ENCODE measurements at regions not wholly inside any gene's neighbourhood (a gene's known extent, or its start where the extent isn't known, plus 50 kb on each side); places are given as distances from the start of the nearest gene placed in this dataset.

DNA sequence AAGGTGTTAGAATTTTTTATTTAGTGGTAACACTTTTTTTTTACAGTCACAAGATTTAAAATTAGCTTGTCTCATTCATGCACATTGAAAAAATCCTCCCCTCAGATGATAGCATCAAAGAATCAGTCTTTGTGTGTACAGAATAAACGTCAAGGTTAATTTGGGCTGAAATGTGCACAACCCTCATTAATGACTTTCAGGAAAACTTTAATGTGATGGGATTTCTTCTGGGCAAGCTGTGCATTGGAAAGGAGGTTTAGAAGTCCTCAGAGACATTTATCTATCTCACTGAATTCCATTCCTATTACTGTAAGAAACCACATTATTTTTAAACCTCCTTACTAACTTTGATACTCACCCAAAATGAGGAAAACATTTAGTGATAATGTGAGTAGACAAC is 88.2 kb upstream of the TECRL start:
- DNase-seq (ENCODE audit: low spot score): no peak
- POLR2A ChIA-PET: no interaction called here
- Mint-ChIP-seq H3K36me3 (no peaks in the 10 kb centered on the region), H3K27me3 (ENCODE audit: low read depth) (no peaks in the 10 kb centered on the region), H3K27ac (no peak overlapping the region), H3K4me3 (no peak overlapping the region), H3K4me1 (no peaks in the 10 kb centered on the region), H3K9me3 (no peaks in the 10 kb centered on the region)
- CTCF ChIA-PET: no interaction called here
- ATAC-seq: no peak
- TF ChIP-seq ZNF396 (CRISPR knock-in tag; IDR thresholded peaks at IDR 0.05; ENCODE audit: borderline replicate concordance): no peak
- TF ChIP-seq, protein P1, sequence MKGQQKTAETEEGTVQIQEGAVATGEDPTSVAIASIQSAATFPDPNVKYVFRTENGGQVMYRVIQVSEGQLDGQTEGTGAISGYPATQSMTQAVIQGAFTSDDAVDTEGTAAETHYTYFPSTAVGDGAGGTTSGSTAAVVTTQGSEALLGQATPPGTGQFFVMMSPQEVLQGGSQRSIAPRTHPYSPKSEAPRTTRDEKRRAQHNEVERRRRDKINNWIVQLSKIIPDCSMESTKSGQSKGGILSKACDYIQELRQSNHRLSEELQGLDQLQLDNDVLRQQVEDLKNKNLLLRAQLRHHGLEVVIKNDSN (CRISPR knock-in tag; IDR thresholded peaks at IDR 0.05): no peak
- no peak for TF ChIP-seq ZNF219 (CRISPR knock-in tag; IDR thresholded peaks at IDR 0.05; ENCODE audit: borderline replicate concordance)
- TF ChIP-seq, protein P2, sequence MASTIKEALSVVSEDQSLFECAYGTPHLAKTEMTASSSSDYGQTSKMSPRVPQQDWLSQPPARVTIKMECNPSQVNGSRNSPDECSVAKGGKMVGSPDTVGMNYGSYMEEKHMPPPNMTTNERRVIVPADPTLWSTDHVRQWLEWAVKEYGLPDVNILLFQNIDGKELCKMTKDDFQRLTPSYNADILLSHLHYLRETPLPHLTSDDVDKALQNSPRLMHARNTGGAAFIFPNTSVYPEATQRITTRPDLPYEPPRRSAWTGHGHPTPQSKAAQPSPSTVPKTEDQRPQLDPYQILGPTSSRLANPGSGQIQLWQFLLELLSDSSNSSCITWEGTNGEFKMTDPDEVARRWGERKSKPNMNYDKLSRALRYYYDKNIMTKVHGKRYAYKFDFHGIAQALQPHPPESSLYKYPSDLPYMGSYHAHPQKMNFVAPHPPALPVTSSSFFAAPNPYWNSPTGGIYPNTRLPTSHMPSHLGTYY (CRISPR knock-in tag; IDR thresholded peaks at IDR 0.05): no peak
- TF ChIP-seq, protein P3, sequence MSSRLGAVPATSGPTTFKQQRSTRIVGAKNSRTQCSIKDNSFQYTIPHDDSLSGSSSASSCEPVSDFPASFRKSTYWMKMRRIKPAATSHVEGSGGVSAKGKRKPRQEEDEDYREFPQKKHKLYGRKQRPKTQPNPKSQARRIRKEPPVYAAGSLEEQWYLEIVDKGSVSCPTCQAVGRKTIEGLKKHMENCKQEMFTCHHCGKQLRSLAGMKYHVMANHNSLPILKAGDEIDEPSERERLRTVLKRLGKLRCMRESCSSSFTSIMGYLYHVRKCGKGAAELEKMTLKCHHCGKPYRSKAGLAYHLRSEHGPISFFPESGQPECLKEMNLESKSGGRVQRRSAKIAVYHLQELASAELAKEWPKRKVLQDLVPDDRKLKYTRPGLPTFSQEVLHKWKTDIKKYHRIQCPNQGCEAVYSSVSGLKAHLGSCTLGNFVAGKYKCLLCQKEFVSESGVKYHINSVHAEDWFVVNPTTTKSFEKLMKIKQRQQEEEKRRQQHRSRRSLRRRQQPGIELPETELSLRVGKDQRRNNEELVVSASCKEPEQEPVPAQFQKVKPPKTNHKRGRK (CRISPR knock-in tag; IDR thresholded peaks at IDR 0.05; ENCODE audit: borderline replicate concordance): no peak
- no peak for TF ChIP-seq ZNF121 (CRISPR knock-in tag; IDR thresholded peaks at IDR 0.05)
- no peak for TF ChIP-seq ZNF423 (CRISPR knock-in tag; IDR thresholded peaks at IDR 0.05)
- no peak for TF ChIP-seq CREB1 (CRISPR knock-in tag; IDR thresholded peaks at IDR 0.05)
- TF ChIP-seq, protein P4, sequence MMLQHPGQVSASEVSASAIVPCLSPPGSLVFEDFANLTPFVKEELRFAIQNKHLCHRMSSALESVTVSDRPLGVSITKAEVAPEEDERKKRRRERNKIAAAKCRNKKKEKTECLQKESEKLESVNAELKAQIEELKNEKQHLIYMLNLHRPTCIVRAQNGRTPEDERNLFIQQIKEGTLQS (CRISPR knock-in tag; conservative IDR thresholded peaks at IDR 0.05): no peak
- TF ChIP-seq, protein P5, sequence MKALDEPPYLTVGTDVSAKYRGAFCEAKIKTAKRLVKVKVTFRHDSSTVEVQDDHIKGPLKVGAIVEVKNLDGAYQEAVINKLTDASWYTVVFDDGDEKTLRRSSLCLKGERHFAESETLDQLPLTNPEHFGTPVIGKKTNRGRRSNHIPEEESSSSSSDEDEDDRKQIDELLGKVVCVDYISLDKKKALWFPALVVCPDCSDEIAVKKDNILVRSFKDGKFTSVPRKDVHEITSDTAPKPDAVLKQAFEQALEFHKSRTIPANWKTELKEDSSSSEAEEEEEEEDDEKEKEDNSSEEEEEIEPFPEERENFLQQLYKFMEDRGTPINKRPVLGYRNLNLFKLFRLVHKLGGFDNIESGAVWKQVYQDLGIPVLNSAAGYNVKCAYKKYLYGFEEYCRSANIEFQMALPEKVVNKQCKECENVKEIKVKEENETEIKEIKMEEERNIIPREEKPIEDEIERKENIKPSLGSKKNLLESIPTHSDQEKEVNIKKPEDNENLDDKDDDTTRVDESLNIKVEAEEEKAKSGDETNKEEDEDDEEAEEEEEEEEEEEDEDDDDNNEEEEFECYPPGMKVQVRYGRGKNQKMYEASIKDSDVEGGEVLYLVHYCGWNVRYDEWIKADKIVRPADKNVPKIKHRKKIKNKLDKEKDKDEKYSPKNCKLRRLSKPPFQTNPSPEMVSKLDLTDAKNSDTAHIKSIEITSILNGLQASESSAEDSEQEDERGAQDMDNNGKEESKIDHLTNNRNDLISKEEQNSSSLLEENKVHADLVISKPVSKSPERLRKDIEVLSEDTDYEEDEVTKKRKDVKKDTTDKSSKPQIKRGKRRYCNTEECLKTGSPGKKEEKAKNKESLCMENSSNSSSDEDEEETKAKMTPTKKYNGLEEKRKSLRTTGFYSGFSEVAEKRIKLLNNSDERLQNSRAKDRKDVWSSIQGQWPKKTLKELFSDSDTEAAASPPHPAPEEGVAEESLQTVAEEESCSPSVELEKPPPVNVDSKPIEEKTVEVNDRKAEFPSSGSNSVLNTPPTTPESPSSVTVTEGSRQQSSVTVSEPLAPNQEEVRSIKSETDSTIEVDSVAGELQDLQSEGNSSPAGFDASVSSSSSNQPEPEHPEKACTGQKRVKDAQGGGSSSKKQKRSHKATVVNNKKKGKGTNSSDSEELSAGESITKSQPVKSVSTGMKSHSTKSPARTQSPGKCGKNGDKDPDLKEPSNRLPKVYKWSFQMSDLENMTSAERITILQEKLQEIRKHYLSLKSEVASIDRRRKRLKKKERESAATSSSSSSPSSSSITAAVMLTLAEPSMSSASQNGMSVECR (CRISPR knock-in tag; IDR thresholded peaks at IDR 0.05; ENCODE audit: borderline replicate concordance): no peak
- no peak for TF ChIP-seq ZNF671 (CRISPR knock-in tag; IDR thresholded peaks at IDR 0.05)
- TF ChIP-seq ELF4 (CRISPR knock-in tag; IDR thresholded peaks at IDR 0.05; ENCODE audit: low read depth): no peak
- no peak for TF ChIP-seq ZNF416 (CRISPR knock-in tag; IDR thresholded peaks at IDR 0.05)
- no peak for TF ChIP-seq RORB (CRISPR knock-in tag; IDR thresholded peaks at IDR 0.05)
- TF ChIP-seq, protein P6, sequence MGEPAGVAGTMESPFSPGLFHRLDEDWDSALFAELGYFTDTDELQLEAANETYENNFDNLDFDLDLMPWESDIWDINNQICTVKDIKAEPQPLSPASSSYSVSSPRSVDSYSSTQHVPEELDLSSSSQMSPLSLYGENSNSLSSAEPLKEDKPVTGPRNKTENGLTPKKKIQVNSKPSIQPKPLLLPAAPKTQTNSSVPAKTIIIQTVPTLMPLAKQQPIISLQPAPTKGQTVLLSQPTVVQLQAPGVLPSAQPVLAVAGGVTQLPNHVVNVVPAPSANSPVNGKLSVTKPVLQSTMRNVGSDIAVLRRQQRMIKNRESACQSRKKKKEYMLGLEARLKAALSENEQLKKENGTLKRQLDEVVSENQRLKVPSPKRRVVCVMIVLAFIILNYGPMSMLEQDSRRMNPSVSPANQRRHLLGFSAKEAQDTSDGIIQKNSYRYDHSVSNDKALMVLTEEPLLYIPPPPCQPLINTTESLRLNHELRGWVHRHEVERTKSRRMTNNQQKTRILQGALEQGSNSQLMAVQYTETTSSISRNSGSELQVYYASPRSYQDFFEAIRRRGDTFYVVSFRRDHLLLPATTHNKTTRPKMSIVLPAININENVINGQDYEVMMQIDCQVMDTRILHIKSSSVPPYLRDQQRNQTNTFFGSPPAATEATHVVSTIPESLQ (CRISPR knock-in tag; IDR thresholded peaks at IDR 0.05): no peak

DNA sequence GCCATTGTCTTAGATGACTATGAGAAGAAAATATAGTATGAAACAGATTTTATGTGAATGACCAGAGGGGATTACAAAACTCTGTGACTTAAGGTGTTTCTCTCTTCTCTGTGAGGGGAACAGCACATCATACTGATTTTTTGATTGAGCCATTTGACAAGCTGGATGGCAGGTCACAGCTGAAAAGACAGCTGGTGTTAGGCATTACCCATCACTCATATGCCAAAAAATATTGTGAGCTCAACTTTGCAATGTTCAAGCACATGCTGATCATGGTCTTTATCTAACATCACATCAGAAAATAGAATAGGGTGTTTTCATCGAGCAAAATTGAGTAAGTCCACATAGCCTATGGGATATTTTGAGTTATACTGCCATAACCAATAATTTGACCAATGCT is 86.7 kb upstream of the TECRL start:
- DNase-seq (ENCODE audit: low spot score) (no peak), ATAC-seq (no peak)
- ChIA-PET CTCF (no interaction called here), POLR2A (no interaction called here)
- peaks cover 3% of the 10 kb centered on the region; the same call in 1 of the 2 replicates for H3K4me1 Mint-ChIP-seq
- no peaks in the 10 kb centered on the region for H3K9me3 Mint-ChIP-seq
- no peak overlapping the region for H3K27ac Mint-ChIP-seq
- H3K4me3 Mint-ChIP-seq: no peak overlapping the region
- H3K27me3 Mint-ChIP-seq (ENCODE audit: low read depth): no peaks in the 10 kb centered on the region
- H3K36me3 Mint-ChIP-seq: no peaks in the 10 kb centered on the region
- TF ChIP-seq IRF2 (CRISPR knock-in tag; IDR thresholded peaks at IDR 0.05; ENCODE audit: borderline replicate concordance, low read depth) (no peak), OVOL2 (CRISPR knock-in tag; IDR thresholded peaks at IDR 0.05; ENCODE audit: borderline replicate concordance) (no peak)
- TF ChIP-seq, protein P7, sequence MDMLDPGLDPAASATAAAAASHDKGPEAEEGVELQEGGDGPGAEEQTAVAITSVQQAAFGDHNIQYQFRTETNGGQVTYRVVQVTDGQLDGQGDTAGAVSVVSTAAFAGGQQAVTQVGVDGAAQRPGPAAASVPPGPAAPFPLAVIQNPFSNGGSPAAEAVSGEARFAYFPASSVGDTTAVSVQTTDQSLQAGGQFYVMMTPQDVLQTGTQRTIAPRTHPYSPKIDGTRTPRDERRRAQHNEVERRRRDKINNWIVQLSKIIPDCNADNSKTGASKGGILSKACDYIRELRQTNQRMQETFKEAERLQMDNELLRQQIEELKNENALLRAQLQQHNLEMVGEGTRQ (CRISPR knock-in tag; IDR thresholded peaks at IDR 0.05): no peak
- TF ChIP-seq, protein P8, sequence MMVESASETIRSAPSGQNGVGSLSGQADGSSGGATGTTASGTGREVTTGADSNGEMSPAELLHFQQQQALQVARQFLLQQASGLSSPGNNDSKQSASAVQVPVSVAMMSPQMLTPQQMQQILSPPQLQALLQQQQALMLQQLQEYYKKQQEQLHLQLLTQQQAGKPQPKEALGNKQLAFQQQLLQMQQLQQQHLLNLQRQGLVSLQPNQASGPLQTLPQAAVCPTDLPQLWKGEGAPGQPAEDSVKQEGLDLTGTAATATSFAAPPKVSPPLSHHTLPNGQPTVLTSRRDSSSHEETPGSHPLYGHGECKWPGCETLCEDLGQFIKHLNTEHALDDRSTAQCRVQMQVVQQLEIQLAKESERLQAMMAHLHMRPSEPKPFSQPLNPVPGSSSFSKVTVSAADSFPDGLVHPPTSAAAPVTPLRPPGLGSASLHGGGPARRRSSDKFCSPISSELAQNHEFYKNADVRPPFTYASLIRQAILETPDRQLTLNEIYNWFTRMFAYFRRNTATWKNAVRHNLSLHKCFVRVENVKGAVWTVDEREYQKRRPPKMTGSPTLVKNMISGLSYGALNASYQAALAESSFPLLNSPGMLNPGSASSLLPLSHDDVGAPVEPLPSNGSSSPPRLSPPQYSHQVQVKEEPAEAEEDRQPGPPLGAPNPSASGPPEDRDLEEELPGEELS (CRISPR knock-in tag; IDR thresholded peaks at IDR 0.05): no peak
- TF ChIP-seq, protein P9, sequence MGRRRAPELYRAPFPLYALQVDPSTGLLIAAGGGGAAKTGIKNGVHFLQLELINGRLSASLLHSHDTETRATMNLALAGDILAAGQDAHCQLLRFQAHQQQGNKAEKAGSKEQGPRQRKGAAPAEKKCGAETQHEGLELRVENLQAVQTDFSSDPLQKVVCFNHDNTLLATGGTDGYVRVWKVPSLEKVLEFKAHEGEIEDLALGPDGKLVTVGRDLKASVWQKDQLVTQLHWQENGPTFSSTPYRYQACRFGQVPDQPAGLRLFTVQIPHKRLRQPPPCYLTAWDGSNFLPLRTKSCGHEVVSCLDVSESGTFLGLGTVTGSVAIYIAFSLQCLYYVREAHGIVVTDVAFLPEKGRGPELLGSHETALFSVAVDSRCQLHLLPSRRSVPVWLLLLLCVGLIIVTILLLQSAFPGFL (CRISPR knock-in tag; IDR thresholded peaks at IDR 0.05; ENCODE audit: borderline replicate concordance): no peak
